ENCODE measurements at regions not wholly inside any gene's neighbourhood (a gene's known extent, or its start where the extent isn't known, plus 50 kb on each side); places are given as distances from the start of the nearest gene placed in this dataset.

DNA sequence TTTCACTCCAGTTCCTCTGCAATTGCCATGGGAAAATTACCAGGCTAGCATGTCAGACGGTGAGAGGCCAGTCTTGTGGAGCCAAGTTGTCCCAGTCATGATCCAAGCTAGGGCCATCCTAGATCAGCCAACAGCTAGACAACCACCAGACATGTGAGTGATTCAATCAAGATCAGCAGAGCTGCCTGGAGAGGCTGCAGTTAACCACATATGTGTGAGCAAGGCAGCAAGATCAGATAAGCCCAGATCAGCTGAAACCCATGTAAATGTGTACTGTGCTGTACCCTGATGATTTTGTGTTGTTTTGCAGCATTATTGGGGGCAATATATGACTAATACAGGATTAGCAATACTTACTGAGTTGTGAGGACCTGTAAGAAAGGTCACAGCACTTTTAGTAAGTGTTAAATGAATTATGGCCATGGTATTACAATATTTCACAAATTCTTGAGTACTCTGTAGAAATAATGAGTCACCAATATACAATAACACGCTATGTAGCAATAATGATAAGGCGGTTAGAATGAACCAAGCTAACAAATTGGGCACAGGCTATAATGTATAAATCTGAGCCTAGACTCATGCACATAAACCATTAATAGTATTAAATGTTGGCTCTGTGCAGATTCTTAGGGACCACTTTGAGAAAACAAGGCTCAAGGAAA, 91.4 kb downstream of the SUDS3 start:
- DNase-seq, result no peak

DNA sequence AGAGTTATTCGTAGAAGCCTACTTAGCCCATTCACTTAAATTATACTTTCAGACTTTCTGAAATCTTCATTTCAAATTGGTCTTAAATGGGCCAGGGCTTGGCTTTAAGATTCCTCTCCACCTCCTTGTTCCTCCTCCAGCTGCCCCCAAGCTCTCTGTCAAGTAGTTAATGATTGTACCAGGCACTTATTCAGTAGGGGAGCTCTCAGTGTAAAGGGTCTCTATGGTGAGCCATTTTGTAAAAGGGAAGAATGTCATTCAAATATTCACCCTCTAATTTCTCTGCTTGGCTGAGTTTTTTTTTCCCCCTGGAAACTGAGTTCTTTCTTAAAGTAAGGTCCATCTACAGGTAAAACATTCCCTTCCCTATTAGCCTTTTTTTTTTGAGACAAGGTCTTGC, 96.6 kb downstream of the SUDS3 start:
- DNase-seq, result no peak

DNA sequence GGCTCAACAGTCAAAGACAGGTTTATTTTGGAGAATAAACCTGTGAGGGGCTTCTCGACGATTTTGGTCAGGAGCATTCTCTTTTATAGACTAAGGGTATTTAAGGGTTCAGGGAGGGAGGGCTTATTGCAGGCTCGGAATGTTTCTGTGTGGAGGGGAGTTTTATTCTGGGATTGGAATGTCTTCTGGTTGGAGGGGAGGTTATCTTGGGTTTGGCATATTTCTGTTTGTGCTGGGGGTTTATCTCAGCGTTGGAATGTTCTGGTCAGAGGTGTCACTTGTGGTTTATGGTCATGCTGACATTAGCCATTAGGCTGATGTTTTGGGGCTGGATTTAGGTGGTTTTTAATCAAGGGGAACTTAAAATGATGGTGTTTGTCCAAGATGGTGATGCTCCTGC, 103.9 kb downstream of the SUDS3 start:
- DNase-seq, result no peak

DNA sequence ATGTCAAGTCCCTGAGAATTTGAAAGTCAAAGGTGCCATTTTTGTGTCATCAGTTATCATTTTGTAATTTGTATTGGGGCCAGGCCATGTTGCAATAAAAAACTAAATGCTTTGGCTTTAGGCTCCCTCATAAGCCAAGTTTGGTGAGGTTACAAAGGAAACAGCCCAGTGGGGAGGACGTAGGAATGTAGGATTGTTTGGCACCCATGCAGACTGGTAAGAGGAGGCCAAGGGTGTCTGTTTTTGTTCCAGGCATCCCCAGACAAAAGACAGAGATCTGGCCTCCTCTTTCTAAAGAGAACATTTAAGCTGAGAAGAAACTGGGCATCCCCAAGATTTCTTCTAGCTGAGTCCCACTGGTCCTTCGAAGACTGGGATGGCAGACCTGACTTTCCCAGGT, 111.7 kb downstream of the SUDS3 start:
- no peak for DNase-seq

DNA sequence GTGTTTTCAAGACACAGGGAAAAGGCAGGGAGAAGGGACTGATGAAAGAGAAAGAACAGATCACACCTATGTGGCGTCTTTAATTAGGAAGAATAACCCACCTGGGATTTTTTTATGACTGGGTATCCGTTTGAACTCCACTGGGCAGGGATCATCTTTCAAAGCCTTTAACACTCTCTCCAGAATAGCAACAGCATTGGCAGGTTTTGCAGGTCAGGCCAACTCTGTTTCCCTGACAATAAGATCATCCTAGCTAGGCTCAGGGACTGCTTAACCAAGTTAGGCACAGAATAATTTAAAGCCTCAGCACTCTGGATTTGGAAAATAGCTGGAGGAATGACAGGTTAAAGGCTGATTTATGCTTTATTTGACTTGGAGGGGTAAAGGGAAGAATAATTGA, 117.6 kb downstream of the SUDS3 start:
- no peak for DNase-seq

DNA sequence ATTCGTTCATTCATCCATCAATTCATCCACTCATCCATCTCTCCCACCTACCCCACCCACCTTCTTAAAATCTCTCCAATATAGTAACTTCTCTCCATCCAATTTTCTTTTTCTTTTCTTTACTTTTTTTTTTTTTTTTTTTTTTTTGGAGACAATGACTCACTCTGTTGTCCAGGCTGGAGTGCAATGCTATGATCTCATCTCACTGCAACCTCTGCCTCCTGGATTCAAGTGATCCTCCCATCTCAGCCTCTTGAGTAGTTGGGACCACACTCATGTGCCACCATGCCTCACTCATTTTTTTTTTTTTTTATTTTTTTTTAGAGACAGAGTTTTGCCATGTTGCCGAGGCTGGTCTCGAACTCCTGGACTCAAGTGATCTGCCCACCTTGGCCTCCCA, 118.4 kb downstream of the SUDS3 start:
- no peak for DNase-seq

DNA sequence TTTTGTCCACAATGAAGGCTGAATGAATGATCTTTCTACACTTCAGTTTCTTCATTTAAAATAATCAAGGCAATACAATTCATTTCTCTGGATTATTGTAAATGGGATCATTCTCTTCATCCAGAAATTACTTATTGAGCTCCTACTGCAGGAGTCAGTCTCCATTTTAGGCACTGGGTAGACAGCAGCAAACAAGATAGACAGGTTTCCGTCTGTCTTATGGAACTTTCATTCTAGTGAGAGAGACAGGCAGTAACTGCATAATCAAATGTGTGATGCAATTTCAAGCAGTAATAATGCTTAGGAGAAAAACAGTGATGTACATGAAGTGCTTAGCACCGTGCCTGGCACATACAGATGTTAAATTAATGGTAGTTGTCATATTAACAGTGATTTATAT, 118.9 kb downstream of the SUDS3 start:
- DNase-seq, result no peak

DNA sequence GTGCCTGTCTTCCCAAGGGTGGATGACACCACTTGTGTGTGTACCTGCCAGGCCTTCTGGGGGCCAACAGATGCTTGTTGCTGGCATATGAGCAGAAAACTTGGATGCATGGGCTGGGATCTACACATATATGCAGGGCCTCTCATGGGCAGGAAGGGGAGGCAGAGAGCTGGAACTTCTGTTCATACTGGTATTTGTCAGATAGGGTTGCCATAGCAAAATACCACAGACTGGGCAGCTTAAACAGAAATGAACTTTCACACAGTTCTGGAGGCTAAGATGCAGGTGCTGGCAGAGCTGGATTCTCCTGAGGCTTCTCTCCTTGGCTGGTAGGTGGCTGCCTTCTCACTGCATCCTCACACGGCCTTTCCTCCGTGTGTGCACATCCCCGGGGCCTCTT, 121.8 kb downstream of the SUDS3 start:
- no peak for DNase-seq

DNA sequence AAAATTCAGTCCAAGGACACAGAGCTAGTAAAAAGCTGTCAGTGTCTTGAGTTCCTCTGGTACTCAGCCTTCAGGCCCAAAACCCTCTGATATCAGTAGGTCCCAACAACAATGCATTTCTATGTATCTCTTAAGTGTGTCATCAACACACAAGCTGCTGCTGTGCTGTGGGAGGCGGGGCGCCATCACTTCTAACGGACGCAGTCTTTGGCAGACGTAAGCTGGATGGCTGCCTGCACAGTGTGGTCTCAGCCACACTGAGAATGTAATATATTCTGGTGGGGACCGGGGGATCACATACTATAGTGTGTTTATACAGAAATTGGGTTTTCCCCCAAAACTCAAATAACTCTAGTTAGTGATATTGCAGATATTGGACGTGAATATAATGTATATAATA, 123.9 kb downstream of the SUDS3 start:
- DNase-seq, result no peak

DNA sequence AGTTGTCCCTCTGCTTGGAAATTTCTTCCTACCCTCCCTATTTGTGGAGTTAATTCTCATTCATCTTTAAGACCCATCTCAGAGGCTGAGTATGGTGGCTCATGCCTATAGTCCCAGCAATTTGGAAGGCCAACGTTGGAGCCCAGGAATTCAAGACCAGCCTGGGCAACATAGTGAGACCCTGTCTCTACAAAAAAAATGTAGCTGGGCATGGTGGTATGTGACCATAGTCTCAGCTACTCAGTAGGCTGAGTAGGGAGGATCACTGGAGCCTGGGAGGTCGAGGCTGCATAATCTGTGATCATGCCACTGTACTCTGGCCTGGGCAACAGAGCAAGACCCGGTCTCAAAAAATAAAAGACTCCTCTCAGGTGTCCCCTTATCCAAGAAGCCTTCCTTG, 125.1 kb downstream of the SUDS3 start:
- DNase-seq, result no peak

DNA sequence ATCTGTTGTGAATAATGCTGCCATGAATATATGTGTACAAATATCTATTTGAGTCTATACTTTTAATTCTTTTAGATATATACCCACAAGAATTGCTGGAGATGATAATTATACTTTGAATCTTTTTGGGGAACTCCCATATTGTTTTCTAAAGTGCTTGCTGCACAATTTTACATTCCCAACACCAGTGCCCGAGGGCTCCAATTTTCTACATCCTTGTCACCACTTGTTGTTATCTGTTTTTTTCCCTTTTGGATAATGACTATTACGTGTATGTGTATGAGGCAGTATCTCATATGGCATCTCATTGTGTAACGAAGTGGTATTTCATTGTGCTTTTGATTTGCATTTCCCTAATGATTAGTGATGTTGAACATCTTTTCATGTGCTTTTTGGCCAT, 127.1 kb downstream of the SUDS3 start:
- no peak for DNase-seq

DNA sequence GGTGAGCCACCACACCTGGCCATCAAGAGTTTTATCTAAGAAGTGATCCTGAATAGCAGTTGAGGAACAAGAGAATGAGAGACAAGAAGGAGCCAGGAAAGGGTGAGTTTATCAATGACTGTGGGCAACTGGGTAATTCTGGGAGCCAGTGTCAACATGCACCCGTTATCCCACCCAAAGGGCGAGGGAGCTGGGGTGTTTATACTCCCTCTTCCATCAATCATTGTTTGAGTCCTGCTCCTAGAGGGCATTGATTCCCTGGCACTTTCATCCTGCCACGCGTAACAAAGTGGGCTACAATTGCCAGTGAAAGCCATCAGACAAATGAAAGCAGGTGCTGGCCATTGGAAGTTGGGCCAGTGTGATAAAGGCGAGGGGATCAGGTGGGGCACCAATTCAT, 136.3 kb downstream of the SUDS3 start:
- DNase-seq, result no peak

DNA sequence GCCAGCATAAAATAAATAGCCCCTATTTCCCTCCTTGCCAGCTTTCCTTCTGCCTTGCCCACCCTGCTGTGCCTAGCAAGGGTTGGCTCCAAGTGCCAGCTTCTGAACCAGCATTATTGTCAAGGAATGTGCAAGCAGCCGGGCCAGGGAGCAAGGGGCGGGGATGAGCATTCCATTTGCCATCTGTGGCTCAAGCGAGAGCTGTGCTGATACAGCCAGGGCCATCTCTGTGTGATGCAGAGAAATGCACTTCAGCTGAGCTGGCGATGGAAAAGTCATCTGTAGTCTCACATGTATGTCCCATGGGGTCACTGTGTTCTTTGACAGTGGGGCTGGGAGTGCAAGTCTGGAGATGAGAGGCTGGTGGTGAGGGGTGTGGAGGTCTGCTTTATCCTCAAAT, 137.3 kb downstream of the SUDS3 start:
- DNase-seq, result no peak

DNA sequence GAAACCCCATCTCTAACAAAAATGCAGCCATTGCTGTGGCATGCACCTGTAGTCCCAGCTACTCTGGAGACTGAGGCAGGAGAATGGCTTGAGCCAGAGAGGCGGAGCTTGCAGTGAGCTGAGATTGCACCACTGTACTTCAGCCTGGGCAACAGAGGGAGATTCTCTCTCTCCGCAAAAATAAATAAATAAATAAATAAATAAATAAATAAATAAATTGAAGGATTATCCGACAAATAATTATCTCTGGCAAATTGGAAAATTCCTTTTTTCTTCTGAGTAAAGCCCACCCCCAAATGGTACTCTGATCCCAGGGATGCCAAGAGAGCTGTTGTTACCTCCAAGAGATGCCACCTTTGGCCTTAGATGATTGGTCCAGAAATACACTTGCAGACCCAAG, 137.9 kb downstream of the SUDS3 start:
- DNase-seq, result no peak

DNA sequence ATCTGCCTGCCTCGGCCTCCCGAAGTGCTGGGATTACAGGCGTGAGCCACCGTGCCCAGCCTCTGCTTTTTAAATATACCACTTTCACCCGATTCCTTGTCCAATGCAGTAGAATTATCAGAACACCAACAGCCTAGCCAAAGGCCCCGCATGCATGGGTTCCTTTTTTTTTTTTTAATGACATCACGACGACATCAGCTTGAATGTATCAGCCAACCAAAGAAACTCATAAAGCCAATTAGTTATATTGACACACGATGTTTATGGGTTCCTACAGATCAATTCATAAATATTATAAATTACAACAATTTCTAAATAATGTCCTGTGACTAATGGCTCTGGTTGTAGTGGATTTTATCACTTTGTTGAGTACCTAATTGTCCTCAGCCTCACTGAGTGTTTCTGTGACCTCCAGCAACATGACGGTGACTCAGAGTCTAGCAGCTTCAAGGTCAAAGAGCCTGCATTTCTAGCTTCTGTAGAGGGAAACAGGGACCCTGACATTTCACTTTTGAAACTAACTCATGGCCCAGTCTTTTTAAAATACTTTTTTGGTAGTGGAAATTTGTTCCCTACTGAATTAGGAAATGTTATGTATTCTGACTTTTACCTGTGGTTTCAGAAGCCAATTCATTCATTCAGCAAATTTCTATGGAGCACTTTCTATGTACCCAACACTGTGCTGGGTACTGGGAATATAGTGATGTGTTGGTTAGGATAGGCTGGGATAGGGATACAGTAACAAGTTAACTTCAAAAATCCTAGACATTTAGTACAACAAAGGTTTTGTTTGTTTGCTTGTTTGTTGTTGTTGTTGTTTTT, 144.1 kb downstream of the SUDS3 start:
- DNase-seq, result no peak

DNA sequence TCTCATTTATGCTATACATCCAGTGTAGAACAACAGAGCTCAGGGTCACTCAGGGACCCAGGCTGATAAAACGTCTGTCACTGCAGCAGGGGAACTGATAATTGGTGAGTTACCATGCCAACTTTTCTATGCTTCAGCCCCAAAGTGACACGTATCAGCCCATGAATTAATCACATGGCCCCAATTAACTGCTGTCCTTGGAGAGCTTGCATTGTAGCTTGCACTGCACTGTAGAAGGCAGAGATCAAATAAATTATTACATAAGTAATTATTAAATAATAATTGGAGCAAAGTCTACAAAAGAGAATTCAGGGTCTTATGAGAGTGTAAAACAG, 144.6 kb downstream of the SUDS3 start:
- DNase-seq, result no peak

DNA sequence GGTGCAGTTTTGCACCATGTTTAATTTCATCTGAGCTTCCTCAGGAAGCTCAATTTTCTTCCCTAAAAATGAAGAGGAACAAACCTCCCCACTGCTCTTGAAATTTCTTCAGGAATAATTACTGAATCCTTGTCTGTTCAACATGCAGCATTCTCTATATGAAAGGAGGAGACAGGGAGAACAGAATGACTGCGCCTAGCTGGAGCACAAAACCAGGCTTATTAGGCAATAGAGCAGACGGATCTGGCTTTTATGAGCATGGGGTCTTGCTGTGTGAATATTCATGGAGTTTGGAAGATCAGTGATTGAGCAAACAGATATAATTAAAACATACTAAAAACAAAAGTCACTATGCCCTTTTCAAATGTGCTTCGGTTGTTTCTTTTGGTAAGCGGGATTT, 148.1 kb downstream of the SUDS3 start:
- DNase-seq, result no peak

DNA sequence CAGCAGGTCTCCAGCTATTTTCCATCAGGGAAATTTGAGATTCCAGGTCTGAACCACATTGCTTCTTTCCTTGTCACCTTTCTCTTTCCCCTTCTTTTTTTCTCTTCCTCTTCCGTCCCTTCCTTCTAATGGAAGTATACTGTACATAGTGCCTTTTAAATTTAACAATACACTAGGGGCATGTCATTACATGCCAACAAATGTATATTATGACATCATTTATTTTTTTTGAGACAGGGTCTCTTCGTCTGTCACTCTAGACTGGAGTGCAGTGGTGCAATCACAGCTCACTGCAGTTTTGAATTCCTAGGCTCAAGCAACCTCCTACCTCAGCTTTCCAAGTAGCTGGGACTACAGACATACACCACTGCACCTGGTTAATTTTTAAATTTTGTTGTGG, 148.9 kb downstream of the SUDS3 start:
- no peak for DNase-seq

DNA sequence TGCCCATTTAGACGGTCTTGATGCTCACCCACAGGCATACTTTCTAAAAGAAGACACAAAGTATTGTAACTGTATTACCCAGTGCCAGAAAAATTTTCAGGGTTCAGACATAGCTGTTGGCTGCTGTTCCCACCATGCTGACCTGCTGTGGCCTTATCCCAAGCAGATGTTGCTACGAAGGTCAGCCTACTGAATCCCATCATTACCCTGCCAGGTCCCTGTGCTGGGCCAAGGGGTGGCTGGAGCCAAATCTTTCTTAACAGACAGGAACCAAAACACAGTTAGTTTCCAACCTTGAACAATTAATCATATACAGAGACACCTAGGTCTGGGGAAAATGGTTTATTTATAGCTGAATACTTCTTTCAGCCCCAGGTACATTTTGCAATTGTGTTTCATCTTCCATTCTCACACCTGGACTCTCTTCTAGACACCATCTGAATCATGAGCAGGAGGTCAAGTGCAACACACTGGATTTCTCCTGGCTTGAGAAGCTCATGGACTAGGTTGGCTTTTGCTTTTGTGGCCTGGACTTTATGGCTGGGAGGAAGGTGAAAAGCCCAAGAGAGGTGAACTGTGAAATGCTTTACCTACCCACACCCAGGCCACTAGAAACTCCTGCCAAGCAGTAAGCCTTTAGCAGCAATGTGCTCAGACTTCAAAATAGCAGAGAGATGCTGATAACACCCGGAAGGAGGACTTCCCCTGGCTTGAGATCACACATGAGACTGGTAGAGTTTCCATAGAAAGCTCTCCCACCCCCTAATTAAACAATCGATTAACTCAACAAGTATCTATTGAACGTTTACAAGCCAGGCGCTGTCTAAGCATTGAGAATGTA, 150.1 kb downstream of the SUDS3 start:
- no peak for DNase-seq

DNA sequence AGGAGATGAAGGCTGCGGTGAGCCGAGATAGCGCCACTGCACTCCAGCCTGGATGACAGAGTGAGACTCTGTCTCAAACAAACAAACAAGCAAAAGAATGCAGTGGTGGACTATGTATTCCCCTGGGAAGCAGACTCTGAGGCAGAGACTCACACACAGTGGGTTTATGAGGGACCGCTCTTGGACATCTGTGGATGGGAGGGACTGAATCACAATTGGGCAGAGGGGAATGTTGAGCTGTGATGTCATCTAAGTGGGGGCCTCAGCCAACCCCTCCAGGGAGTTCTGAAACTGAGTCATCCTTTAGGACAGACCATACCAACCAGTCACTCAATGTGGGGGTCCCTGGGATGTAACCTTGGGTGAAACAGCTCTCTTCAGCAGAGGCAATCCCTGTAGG, 151.0 kb downstream of the SUDS3 start:
- DNase-seq, result no peak

DNA sequence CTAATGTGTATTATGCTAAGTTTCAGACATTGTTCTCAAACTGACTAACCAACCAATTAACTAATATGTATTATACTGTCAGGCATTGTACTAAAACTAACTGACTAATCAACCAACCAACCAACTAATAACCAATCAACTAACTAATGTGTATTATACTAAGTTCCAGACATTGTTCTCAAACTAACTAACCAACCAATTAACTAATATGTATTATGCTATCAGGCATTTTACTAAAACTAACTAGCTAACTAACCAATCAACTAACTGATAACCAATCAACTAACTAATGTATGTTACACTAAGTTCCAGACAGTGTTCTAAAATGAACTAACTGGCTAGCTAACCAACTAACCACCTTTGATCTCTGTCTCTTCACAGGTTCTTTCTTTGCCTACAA, 152.3 kb downstream of the SUDS3 start:
- DNase-seq, result no peak

DNA sequence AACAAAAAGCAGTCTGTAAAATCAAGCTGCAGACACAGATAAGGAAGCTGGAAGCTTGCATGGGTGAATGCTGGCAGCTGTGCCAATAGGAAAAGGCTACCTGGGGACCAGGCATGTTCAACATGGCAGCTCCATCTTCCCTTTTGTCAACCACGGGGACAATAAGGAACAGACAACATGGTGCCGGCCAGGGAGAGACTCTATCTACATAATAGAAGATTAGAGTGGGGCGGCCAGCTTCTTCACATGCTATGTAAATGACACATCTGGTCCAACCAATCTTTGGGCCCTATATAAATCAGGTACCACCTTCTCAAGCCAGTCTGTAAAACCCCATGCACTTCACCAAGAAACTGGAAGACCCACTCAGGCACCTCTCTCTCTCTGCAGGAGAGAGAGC, 157.6 kb downstream of the SUDS3 start:
- no peak for DNase-seq

DNA sequence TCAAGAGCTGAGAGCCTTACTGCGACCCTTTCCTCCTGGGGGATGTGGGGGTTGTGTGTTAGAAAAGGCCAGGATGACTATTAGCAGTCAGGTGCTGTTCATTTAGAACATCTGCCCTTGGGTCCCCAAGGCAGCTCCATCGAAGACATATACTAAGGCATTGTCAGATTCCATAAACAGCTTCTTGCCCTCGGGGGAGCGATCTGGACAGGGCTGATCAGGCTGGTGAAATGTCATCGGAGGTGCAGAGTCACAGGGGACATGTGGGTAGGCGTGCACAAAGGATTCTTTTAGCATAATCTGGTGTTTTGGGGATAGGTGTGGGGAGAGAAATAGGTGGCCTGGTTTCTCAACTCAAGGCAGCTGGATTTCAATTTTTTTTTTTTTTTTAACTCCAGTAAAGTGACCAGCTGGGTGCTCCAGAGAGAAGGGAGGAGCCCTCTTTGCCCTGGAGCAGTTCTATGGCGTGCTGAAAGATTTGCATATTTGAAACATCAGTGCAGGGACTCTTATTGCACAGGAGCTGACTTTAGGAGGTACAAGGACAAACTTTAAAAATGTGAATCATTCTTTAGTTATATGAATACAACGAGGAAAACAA, 160.1 kb downstream of the SUDS3 start:
- DNase-seq, result no peak

DNA sequence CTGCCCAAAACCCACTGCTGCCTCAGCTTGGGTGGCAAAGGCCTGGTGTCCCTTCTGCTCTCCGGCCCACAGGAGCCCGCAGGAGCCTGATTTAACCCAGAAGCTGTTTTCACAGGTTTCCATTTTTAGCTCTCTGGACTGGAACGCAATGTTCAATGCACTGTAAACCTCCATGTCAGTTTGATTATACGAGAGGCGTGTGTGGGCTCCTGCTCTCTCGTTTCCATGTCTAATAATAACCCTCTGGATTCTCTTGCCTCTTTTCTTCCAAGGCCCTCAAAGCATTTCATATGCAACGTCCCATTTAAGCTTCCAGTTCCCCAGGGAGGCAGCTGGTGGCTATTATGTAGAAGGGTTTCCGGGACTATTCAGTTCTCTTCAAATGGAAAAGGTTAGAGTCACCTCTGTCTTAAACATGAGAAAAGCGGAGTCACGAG, 161.1 kb downstream of the SUDS3 start:
- no peak for DNase-seq
